HG03378 (cell line): ENCODE measurements at regions not wholly inside any gene's neighbourhood (a gene's known extent, or its start where the extent isn't known, plus 50 kb on each side); places are given as distances from the start of the nearest gene placed in this dataset.

Experiments used
- ATAC-seq: cut with Tn5 transposase; IDR thresholded peaks from one replicate; pipeline ENCODE4 v1.9.1; 2021; ENCODE audit warnings: mild to moderate bottlenecking, moderate library complexity; ENCODE audit not compliant: unreplicated experiment

- ATAC-seq: no peak
Measured at GRCh38 chr7:116445447-116446211, 53.9 kb upstream of the CAV2 start.

DNA sequence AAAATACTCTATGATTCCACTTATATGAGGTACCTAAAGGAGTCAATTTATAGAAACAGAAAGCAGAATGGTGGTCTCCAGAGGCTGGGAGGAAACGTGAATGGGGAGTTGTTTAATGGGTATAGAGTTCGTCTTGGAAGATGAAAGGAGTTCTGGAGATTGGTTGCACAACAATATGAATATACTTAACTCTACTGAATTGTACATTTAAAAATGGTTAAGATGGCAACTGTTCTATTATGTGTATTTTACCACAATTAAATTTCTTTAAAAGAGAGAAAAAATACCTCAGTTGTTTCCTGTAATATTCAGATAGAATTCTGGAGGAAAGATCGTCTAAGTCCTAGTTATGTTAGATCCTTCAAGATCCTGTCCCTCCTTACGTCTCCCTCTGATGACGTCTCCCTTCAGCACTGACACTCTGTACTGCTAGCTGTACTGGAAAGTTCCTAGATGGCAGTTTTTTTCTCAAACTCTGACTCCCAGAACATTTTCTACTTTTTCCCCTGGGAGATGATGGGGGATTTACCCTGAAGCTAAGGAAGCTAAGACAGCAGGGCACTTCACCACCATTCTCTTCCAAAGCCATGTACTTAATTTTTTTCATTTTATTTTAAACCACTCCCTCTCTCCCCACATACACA lies 53.2 kb upstream of the CAV2 start:
- no peak for ATAC-seq

DNA sequence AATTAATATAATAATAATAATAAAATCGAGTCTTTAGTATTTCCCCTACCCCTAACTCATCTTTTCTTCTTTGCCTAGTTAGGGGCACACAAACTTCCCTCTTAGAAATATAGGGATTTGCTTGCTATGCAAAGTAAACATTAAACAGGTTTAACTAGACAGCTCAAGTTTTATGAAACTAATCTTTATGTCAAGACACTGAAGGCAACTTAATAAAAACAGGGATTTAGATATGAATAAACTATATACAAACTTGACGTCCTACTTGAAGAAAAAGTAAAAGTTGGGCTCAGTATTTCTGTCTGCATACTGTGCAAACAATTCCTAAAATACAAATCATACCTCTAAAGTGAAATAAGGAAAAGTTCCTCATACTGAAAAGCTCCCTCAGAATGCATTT lies 52.1 kb upstream of the CAV2 start:
- no peak for ATAC-seq

DNA sequence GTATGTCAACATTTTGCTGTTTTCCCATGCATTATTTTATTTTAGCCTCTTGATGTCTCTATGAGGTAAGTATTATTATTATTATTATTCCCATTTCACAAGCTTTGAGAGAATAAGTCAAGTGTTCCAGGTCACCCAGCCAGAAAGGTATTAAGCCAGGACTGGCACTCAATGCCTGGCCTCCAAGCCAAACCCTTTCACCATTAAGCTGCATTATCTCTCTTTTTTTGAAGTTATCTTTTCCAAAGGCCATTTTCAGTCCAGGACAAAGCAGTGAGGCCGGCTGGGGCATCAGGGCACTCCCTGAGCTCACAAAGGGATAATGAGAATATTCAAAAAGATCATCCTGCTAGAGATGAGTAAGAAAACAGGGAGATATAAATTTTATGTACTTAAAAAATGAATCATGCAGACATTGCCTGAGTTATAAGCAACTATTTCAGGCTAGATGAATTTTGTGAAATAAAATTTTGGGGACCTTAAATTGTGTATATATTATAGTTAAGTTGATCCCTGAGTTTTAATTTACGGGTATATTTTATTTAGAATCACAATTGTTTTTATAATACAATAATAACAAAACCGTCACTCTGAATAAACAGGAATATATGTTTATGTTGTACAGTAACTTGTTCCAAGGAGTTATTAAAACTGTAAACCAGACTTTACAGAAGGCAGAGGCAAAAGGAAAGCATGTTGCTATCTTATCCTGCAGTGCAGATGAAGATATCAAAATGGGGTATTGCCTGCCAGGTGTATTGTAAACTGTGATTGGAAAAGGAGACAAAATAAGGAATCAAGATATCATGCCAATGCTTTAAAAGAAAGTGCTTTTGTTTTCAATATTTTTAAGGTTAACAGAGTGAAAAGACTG lies 51.3 kb upstream of the CAV2 start:
- no peak for ATAC-seq

DNA sequence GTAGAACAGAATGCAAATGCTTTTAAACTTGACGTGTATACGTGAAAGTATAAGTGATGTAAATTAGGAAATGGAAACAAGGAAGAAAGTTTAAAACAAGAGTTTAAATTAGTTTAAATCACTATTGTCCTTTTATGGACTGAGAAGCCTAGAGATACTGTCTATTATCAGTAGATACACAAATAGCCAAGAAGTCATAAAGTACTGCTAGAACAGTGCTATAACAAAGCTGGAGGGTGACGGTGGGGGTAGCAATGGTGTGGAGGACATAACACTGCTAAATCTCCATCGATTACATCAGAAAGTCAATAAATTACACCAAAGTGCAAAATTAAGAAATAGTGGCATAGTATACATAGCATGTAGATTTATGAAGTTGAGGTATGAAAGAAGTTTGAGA lies 50.1 kb upstream of the CAV2 start:
- ATAC-seq: no peak
